NCI-H128 (cell line): ENCODE measurements at regions not wholly inside any gene's neighbourhood (a gene's known extent, or its start where the extent isn't known, plus 50 kb on each side); places are given as distances from the start of the nearest gene placed in this dataset.

Experiments
- DNase-seq: peaks from one replicate; lab custom pipeline; 2025; ENCODE audit not compliant: unreplicated experiment; lab: John Stamatoyannopoulos, UW

DNA sequence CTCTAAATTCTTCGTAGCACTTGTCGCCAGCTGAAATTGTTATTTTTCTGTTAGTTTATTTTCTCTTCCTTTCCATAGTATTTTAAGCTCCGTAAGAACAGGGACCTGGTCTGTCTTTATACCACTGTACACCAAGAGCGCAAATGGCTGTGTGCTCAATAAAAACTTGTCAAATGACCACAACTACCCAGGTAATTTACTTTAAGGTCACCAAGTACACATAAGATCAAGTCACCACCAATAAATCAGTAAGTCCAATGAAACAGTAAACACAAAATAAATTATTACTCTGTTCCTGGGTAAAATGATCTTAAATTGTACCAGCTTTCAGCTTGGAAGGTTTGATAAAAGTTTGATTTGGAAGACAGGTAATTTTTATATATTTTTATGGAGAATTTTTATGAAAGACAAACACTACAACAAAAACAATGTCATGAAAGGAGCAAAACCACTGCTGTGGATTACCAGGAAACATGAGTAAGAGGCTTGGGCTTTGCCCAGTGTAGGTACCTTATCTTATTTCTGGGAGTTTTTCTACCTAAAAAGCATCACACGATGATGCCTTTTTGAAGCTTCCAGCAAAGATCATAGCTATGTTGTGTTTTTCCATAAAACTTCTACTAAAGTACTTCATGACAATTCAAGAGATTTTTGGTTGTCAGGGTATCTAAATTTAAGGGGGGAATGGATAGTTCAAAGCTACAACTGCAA, 406.8 kb downstream of the SHQ1 start:
- DNase-seq: no peak

DNA sequence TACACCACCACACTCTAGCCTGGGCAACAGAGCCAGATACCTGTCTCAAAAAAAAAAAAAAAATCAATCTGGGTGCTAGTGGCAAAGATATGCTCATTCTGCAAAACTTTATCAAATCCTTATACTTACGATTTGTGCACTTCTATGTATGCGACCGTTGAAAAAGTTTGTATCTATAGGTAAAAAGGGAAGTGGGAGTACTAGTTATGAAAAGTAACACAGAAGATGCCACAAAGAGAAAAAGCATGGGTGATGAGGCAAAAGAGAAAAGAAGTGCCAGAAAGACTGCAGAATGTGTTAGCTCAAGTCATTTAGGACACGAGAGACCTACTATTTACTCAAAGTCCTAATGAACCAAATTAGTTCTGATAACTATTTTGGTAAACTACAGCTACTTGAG, 407.8 kb downstream of the SHQ1 start:
- DNase-seq: no peak

DNA sequence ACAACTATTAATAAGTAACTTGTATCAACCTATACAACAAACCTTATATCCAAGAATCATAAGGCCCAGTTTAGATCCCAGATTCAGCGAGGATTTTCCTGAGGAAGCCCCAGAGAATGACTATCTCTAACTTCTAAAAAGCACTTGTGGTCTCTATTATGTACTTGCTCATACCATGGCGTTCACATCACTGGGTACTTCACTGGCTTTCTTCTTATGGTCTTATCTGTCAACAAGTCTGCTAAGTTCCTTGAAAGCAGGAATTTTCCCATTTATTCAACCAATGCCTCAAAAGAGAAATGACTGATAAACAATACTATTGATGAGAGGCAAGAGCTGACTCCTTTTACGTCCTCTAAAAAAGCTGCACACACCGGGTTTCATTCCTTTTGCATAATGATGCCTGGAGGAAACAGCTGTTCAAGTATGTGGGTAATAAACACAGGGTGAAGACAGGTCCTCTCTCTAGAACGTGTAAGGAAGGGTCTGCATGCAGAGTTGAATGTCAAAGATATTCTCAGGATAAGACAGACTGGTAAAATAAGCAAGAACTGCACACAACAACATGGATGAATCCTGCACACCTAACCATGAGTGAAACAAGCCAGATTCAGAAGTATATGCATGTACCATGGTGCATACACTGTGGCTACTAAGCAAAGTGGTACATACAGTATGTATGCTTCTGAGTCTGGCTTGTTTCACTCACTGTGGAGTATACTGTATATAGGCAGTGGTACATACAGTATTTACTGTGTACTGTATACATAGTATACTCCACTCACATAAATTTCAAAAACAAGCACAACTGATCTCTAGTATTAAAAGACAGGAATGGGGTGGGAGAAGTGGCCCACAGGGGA, 408.7 kb downstream of the SHQ1 start:
- no peak for DNase-seq

GRCh38 chr3:72437661-72438406, 410.4 kb downstream of the SHQ1 start:
- no peak for DNase-seq

- DNase-seq: no peak
These were observed 411.2 kb downstream of the SHQ1 start for GRCh38 chr3:72436863-72437592.

DNA sequence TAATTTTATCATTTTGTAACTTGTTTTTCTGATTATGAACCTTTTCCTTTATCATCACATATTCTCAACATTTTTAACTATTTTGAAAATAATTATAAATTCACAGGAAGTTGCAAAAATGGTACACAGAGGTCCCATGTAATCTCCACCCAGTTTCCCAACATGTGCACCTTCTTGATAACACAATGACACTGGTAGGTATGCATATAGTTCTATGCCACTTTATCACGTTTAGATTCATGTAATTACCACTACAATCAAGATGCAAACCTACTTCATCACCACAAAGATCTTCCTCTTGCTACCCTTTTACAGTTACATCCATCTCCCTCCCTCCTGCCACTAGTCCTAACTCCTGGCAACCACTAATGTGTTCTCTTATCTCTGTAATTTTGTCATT, 413.9 kb downstream of the SHQ1 start:
- DNase-seq: no peak

DNA sequence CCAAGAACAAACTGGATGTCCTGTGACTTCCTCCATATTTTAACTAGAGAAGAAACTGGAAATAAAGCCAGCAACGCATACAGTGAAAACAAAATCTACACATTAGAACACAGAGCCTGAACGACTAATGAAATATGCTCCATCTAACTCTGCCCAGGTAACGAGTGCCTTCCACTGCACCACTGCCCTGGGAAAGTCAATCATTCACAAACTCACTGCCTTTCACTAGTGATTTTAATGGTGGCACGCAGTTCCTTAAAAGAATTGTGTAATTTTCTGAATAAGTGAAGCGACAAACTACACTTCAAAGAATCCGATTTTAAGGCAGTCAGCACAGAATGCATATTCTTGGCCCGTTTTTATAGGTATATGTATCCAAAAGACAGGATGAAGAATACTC, 416.0 kb downstream of the SHQ1 start:
- DNase-seq: no peak

DNA sequence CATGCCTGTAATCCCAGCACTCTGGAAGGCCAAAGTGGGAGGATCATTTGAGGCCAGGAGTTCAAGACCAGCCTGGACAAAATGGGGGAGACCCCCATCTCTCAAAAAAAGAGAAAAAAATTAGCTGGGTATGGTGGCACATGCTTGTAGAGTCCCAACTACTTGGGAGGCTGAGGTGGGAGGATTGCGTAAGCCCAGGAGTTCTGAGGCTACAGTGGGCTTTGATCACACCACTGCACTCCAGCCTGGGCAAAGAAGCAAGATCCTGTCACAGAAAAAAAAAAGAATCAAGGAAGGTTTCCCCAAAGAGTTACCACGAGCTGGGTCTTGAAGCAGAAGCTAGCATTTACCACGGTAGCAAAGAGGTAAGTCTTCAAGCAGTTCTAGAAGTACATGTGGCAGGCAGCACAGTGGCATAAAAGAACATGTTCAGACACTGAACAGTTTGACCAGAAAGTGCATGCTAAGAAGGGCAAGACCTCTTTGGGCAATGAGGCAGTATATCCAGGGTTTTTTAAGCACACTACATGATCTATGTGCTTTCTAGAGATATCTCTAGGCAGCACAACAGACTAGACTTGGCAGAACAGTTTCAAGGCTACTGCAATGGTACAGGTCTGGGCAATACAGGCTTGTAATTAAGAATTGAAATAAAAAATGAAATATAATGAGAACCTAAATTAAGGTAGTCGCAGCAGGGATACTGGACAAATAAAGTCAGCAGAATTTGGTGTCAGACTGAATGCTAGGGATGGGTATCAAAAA, 418.5 kb downstream of the SHQ1 start:
- DNase-seq: no peak

GRCh38 chr3:72428803-72429202, 419.4 kb downstream of the SHQ1 start:
- no peak for DNase-seq

- no peak for DNase-seq
These were observed 420.6 kb downstream of the SHQ1 start for GRCh38 chr3:72427624-72428023.

DNA sequence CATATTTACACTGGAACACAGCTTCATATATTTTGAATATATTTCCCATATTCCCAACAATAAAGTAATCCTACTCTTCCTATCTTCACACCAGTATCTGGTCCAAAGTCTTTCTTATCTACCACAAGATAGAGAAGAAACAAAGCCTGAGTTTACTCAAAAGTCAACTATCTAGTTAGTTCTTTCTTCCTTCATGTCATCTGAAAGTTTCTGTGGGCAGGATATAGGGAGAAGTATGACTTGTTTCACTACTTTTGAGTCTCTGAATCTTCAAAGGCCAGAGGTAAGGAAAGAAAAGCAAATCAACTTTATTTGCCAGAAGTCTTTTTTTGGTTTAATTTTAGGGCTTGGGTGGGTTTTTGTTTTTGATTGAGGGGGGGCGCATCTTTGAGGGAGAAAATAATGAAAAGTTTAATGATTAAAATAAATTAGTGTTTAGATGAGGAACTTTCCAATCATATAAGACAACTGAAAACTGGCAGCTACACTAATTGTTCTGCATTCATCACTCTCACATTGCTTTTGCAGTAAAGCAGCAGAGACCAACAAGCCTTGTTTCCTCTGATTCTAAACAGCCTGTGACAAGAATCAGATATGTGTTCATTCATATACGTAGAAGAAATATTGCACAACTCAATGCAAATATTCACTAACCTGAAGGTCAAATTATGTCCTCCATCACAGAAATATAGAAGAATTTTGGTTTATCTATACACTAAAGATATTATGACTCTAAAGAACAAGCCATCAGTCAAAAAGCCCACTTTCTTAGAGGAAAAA, 421.4 kb downstream of the SHQ1 start:
- DNase-seq: no peak

DNA sequence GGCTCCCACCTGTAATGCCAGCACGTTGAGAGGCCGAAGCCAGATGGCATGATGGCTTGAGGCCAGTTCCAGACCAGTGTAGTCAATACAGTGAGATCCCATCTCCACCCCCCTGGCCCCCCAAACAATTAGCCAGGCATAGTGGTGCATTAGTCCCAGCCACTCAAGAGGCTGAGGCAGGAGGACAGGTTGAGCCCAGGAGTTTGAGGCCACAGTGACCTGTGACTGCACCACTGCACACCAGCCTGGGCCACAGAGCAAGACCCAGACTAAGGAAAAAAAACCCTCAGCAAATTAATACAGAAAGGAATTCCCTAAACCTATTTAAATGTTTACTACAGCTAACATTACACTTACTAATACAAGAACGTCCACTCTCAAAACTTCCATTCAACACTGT, 424.6 kb downstream of the SHQ1 start:
- DNase-seq: no peak

DNA sequence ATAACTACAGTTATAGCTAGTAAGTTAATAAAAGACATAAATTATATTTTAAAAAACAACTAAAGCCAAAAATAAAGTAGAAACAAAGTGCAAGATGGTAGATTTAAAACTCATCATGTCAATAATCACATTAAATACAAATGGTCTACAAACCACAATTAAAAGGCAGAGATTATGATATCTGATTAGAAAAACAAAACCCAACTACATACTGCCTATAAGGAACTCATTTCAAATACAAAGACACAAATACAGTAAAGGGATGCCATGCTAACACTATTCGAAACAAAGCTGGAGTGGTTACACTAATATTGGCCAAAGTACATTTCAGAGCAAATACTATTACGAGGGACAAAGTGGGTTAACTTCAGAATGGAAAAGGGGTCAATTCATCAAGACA, 426.5 kb downstream of the SHQ1 start:
- DNase-seq: no peak

DNA sequence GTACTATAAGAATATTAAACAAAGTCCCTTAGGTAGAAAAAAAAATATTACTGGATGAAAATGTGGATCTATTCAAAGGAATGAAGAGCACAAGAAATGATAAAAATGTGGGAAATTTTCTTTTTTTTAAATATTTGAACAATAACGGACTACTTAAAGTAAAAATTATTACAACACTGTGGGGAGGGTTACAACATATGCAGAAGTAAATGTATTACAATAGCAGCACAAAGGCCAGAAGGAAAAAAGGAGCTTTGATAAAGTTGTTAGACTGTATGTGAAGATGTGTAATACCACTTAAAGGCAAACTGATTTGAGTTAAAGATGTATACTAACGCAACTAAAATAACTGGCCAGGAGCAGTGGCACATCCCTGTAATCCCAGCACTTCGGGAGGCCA, 427.1 kb downstream of the SHQ1 start:
- no peak for DNase-seq

GRCh38 chr3:72418856-72419255, 429.4 kb downstream of the SHQ1 start:
- no peak for DNase-seq

GRCh38 chr3:72418244-72418643, 430.0 kb downstream of the SHQ1 start:
- DNase-seq: no peak

GRCh38 chr3:72414481-72415016, 433.7 kb downstream of the SHQ1 start:
- no peak for DNase-seq

DNA sequence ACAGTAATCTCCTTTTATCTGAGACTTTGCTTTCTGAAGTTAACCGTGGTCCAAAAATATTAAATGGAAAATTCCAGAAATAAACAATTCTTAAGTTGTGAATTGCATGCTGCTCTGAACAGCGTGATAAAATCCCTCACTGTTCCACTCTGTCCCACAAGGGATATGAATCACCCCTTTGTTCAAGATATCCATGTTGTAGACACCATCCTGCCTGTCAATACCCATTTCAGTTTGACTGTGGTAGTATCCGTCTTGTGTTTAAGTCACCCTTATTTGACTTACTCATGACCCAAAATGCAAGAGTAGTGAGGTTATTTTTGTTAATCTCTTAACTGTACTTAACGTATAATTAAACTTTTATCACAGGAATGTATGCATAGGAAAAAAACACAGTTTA, 435.0 kb downstream of the SHQ1 start:
- DNase-seq: no peak

GRCh38 chr3:72412340-72412956, 435.8 kb downstream of the SHQ1 start:
- no peak for DNase-seq
